Sigmoid colon (tissue), 4 donors: ENCODE measurements at regions not wholly inside any gene's neighbourhood (a gene's known extent, or its start where the extent isn't known, plus 50 kb on each side); places are given as distances from the start of the nearest gene placed in this dataset.

Experiments used
- EP300 ChIP-seq, 4 donors: sonication (generic); formaldehyde crosslinking; IDR thresholded peaks; one replicate each; pipeline ENCODE4 v1.6.1; 2017; ENCODE audit warnings: antibody characterized with exemption in 4 of 4
- POLR2A ChIP-seq, 2 donors: fragments of 450-650 bp; IDR thresholded peaks; one replicate each; pipeline ENCODE4 v1.6.1; 2016; ENCODE audit warnings: antibody characterized with exemption in 2 of 2, mild to moderate bottlenecking in 2 of 2, moderate library complexity in 2 of 2
- POLR2AphosphoS5 ChIP-seq, 4 donors: sonication (generic); formaldehyde crosslinking; IDR thresholded peaks; one replicate each; pipeline ENCODE4 v1.6.1; 2017; ENCODE audit warnings: antibody characterized with exemption in 4 of 4
- TF ChIP-seq, protein P1 (sequence below), 4 experiments: fragments of 450-650 bp in 3 of 4; fragments of 200-600 bp in 1 of 4; IDR thresholded peaks; one replicate each; pipeline ENCODE4 v1.5.1; 2016 to 2019; ENCODE audit warnings: antibody characterized with exemption in 4 of 4, mild to moderate bottlenecking in 3 of 4, moderate library complexity in 2 of 4

DNA sequence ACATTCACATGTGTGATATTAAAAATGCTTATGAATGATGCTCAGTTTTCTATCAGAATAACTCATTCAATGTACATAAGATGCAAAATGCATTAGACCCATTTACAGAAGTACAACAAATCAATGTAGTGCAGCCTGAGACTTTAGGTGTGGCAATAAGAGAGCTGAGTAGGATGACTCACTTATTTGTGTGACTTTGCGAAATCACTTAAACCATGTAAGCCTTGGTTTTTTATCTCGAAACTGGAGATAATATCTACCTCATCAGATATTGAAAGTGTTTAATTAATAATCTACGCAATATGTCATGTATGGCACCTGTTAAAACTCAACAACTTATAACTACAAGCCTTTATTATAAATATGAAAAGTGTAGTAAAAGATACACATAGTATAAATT lies 105.7 kb upstream of the LUZP2 start:
- TF ChIP-seq, protein P1, sequence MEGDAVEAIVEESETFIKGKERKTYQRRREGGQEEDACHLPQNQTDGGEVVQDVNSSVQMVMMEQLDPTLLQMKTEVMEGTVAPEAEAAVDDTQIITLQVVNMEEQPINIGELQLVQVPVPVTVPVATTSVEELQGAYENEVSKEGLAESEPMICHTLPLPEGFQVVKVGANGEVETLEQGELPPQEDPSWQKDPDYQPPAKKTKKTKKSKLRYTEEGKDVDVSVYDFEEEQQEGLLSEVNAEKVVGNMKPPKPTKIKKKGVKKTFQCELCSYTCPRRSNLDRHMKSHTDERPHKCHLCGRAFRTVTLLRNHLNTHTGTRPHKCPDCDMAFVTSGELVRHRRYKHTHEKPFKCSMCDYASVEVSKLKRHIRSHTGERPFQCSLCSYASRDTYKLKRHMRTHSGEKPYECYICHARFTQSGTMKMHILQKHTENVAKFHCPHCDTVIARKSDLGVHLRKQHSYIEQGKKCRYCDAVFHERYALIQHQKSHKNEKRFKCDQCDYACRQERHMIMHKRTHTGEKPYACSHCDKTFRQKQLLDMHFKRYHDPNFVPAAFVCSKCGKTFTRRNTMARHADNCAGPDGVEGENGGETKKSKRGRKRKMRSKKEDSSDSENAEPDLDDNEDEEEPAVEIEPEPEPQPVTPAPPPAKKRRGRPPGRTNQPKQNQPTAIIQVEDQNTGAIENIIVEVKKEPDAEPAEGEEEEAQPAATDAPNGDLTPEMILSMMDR (IDR thresholded peaks at IDR 0.05): no peak
- TF ChIP-seq POLR2AphosphoS5 (IDR thresholded peaks at IDR 0.05) (no peak), POLR2A (IDR thresholded peaks at IDR 0.05) (no peak), EP300 (IDR thresholded peaks at IDR 0.05) (no peak)
